Stimulated activated naive B cell treated with anti-CD40 and anti-IgM and Interleukin-4, amounts not matched to agents 10 μg/mL and 1 μg/mL and 100 μg/mL, for 72 hours (primary cell): ENCODE measurements at regions not wholly inside any gene's neighbourhood (a gene's known extent, or its start where the extent isn't known, plus 50 kb on each side); places are given as distances from the start of the nearest gene placed in this dataset.

ENCODE experiments used
- ATAC-seq, 2 donors: fragments of 150-1000 bp; cut with Tn5 transposase; replicated peaks; 2 replicates each; pipeline ENCODE4 v1.10.0; 2021; ENCODE audit warnings: moderate library complexity in 1 of 2
- DNase-seq: peaks from one replicate; pipeline ENCODE4 v3.0.0; 2021
- H3K27ac Mint-ChIP-seq: one replicate; pipeline ENCODE4 v1.8.0; 2022; ENCODE audit warnings: mild to moderate bottlenecking, mixed read lengths
- H3K27me3 Mint-ChIP-seq, 2 donors: one replicate each; pipeline ENCODE4 v1.8.0; 2022; ENCODE audit warnings: mixed read lengths in 2 of 2
- H3K36me3 Mint-ChIP-seq, 2 donors: one replicate each; pipeline ENCODE4 v1.8.0; 2022; ENCODE audit warnings: mixed read lengths in 2 of 2, mild to moderate bottlenecking in 1 of 2
- H3K4me1 Mint-ChIP-seq, 2 donors: one replicate each; pipeline ENCODE4 v1.8.0; 2022; ENCODE audit warnings: mixed read lengths in 2 of 2, mild to moderate bottlenecking in 1 of 2
- H3K4me3 Mint-ChIP-seq, 2 donors: one replicate each; pipeline ENCODE4 v1.8.0; 2022; ENCODE audit warnings: mild to moderate bottlenecking in 2 of 2, mixed read lengths in 2 of 2, moderate library complexity in 1 of 2
- H3K9me3 Mint-ChIP-seq, 2 donors: one replicate each; pipeline ENCODE4 v1.8.0; 2022; ENCODE audit warnings: mixed read lengths in 2 of 2, mild to moderate bottlenecking in 1 of 2

GRCh38 chr10:123284022-123284421 is 129.8 kb downstream of the BUB3 start:
- DNase-seq (no peak), ATAC-seq (no peak)
- H3K4me1 Mint-ChIP-seq = no peaks in the 10 kb centered on the region
- no peak overlapping the region for H3K4me3 Mint-ChIP-seq
- no peak overlapping the region for H3K27ac Mint-ChIP-seq
- peaks cover 0 to 5% of the 10 kb centered on the region in 2 donors for H3K27me3 Mint-ChIP-seq
- peaks cover 0 to 4% of the 10 kb centered on the region in 2 donors for H3K9me3 Mint-ChIP-seq
- H3K36me3 Mint-ChIP-seq = peaks cover 8 to 41% of the 10 kb centered on the region in 2 donors

GRCh38 chr10:123287594-123288247 is 133.5 kb downstream of the BUB3 start:
- DNase-seq (no peak), ATAC-seq (peak; percentile 49 to 85)
- no peak overlapping the region for H3K4me3 Mint-ChIP-seq

GRCh38 chr10:123289432-123289831 is 135.2 kb downstream of the BUB3 start:
- no peaks in the 10 kb centered on the region for H3K4me1 Mint-ChIP-seq
- H3K27me3 Mint-ChIP-seq = peaks cover 0 to 5% of the 10 kb centered on the region in 2 donors
- ATAC-seq (no peak), DNase-seq (no peak)
- no peak overlapping the region for H3K27ac Mint-ChIP-seq
- peaks cover 1 to 37% of the 10 kb centered on the region in 2 donors for H3K36me3 Mint-ChIP-seq
- peaks cover 1 to 9% of the 10 kb centered on the region in 2 donors for H3K9me3 Mint-ChIP-seq
- H3K4me3 Mint-ChIP-seq = no peak overlapping the region

More at GRCh38 chr10:123287594-123288247, 133.5 kb downstream of the BUB3 start:
- Mint-ChIP-seq H3K27ac (no peak overlapping the region), H3K9me3 (peaks cover 1 to 13% of the 10 kb centered on the region in 2 donors), H3K36me3 (peaks cover 3 to 48% of the 10 kb centered on the region in 2 donors), H3K4me1 (no peaks in the 10 kb centered on the region), H3K27me3 (peaks cover 0 to 5% of the 10 kb centered on the region in 2 donors)

- Mint-ChIP-seq H3K27ac (no peak overlapping the region), H3K4me1 (no peaks in the 10 kb centered on the region)
- ATAC-seq = no peak
Observed at GRCh38 chr10:123294109-123294508, 139.9 kb downstream of the BUB3 start.

DNA sequence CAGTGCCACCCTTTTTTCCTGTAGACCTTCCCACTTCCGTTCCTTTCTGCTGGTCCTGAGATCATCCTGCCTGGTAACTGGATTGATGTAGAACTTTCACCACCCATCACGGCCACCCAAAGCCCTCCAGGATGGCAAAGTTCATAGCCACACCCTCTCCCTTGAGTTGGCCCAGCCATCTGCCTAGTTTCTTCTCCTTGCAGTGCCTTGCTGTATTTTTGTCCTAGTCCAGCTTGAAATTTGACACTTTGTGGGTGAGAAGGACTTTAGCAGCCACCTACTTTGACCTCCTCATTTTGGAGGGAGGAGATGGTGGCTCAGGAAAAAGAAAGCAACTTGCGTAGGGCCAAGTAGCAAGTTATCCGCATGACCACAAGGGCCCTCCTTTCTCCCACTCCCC is 140.7 kb downstream of the BUB3 start:
- peaks cover 0 to 8% of the 10 kb centered on the region in 2 donors for H3K27me3 Mint-ChIP-seq
- peaks cover 4 to 10% of the 10 kb centered on the region in 2 donors for H3K36me3 Mint-ChIP-seq
- DNase-seq = no peak
- H3K9me3 Mint-ChIP-seq = peaks cover 1 to 8% of the 10 kb centered on the region in 2 donors
- peak overlapping the region; percentile 20 for H3K27ac Mint-ChIP-seq
- H3K4me1 Mint-ChIP-seq = no peaks in the 10 kb centered on the region
- no peak for ATAC-seq
- no peak overlapping the region for H3K4me3 Mint-ChIP-seq

More at GRCh38 chr10:123294109-123294508, 139.9 kb downstream of the BUB3 start:
- Mint-ChIP-seq H3K27me3 (peaks cover 0 to under 1% of the 10 kb centered on the region in 2 donors), H3K9me3 (peaks cover 1 to 9% of the 10 kb centered on the region in 2 donors), H3K36me3 (peaks cover 4 to 16% of the 10 kb centered on the region in 2 donors), H3K4me3 (no peak overlapping the region)
- DNase-seq = no peak

GRCh38 chr10:123295644-123296043 is 141.4 kb downstream of the BUB3 start:
- DNase-seq (no peak), ATAC-seq (no peak)
- H3K9me3 Mint-ChIP-seq = peaks cover under 1 to 1% of the 10 kb centered on the region in 2 donors
- no peaks in the 10 kb centered on the region for H3K4me1 Mint-ChIP-seq
- H3K27ac Mint-ChIP-seq = no peak overlapping the region
- H3K4me3 Mint-ChIP-seq = no peak overlapping the region
- peaks cover 4% of the 10 kb centered on the region in 2 donors for H3K36me3 Mint-ChIP-seq
- peaks cover 0 to 8% of the 10 kb centered on the region in 2 donors for H3K27me3 Mint-ChIP-seq

- Mint-ChIP-seq H3K4me1 (no peaks in the 10 kb centered on the region), H3K27ac (no peak overlapping the region), H3K36me3 (peaks cover 4% of the 10 kb centered on the region in 2 donors), H3K27me3 (peaks cover 0 to 8% of the 10 kb centered on the region in 2 donors), H3K9me3 (no peaks in the 10 kb centered on the region), H3K4me3 (no peak overlapping the region)
- no peak for ATAC-seq
- DNase-seq = no peak
Observed at GRCh38 chr10:123297175-123297574, 143.0 kb downstream of the BUB3 start.

GRCh38 chr10:123298583-123298982 is 144.4 kb downstream of the BUB3 start:
- no peak for ATAC-seq
- Mint-ChIP-seq H3K9me3 (no peaks in the 10 kb centered on the region), H3K4me1 (no peaks in the 10 kb centered on the region), H3K27me3 (peaks cover 0 to 8% of the 10 kb centered on the region in 2 donors), H3K36me3 (peaks cover 4% of the 10 kb centered on the region in 2 donors), H3K27ac (no peak overlapping the region), H3K4me3 (no peak overlapping the region)
- no peak for DNase-seq

- no peak for ATAC-seq
- no peak overlapping the region for H3K4me3 Mint-ChIP-seq
- H3K27ac Mint-ChIP-seq = no peak overlapping the region
- H3K9me3 Mint-ChIP-seq = no peaks in the 10 kb centered on the region
- DNase-seq = no peak
- peaks cover 3 to 4% of the 10 kb centered on the region in 2 donors for H3K36me3 Mint-ChIP-seq
- peaks cover 0 to 8% of the 10 kb centered on the region in 2 donors for H3K27me3 Mint-ChIP-seq
- H3K4me1 Mint-ChIP-seq = no peaks in the 10 kb centered on the region
Observed at GRCh38 chr10:123299598-123299997, 145.4 kb downstream of the BUB3 start.

DNA sequence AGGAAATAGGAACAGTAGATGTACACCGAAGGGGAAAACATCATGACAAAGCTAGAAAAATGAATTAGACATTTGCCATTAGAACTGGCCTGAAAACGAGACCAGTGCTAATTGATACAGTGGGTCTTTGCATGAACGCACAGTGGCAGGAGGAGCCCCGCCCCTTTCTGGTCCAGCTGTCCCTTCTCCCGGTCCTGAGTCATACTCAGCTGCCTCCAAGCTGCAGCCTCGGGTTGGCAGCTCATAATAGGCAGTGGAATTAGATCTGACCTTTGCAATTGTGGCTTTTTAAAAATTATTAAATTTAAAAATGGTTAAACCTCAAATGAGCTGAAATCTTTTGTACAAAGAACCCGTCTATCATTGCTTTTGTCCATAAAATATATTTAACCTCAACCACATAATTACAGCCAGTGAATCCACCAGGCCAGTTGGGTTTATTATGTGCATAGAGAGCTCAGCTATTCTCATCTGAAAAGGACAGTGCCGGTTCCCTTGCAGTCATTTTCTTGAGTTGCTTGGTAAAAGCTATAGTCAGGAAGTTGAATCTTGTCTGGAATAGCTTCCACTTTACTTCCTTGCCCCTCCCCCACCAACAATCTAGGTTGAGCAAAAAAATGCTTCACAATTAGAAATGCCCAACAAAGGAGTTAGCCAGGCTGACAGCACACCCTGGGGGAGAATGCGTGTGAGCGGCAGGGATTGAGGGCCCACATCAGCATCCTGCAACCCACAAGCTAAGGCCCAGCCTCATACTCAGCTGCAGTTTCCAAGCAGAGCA is 147.1 kb downstream of the BUB3 start:
- H3K36me3 Mint-ChIP-seq = peaks cover 0 to 4% of the 10 kb centered on the region in 2 donors
- H3K27me3 Mint-ChIP-seq = peaks cover 0 to 13% of the 10 kb centered on the region in 2 donors
- H3K4me1 Mint-ChIP-seq = no peaks in the 10 kb centered on the region
- H3K9me3 Mint-ChIP-seq = no peaks in the 10 kb centered on the region
- H3K27ac Mint-ChIP-seq = no peak overlapping the region
- no peak for DNase-seq
- no peak for ATAC-seq
- no peak overlapping the region for H3K4me3 Mint-ChIP-seq

DNA sequence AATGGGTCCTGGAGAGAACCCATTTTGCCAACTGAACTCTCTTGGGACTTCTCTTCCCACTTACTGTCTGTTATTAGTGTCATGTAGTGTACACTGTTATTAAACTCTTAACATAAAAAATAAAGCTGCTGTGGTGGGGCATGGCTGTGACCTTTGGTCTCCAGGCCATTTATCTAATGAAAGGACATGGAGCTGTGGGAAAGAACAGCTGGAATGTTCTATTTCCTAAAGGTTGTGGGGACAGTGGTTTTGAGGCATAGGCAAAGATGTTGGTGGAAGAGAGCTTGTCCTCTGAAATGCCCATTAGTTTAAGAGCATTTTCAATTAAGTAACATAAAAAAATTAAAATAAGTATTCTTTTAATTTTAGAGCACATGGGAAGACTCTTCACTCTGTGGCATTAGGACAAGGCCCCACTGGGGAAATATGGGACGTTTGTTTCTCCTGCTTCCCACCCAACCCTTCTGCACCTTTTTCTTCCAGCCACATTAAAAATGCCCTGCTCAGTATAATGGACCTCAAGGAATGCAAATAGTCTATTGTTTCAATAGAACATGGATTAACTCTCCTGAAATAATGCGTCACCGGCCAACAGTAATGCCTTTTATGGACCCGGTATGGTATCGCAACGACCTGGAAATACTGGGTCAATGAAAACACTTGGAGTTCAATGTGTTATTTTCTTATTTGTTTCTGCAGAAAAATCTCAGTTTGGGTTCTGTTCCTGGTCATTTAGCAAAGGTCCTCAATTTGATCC is 149.6 kb downstream of the BUB3 start:
- Mint-ChIP-seq H3K27me3 (peaks cover 0 to 17% of the 10 kb centered on the region in 2 donors), H3K4me1 (no peaks in the 10 kb centered on the region), H3K27ac (no peak overlapping the region), H3K36me3 (no peaks in the 10 kb centered on the region), H3K9me3 (no peaks in the 10 kb centered on the region), H3K4me3 (no peak overlapping the region)
- no peak for ATAC-seq
- DNase-seq = no peak

GRCh38 chr10:123305671-123306070 is 151.5 kb downstream of the BUB3 start:
- DNase-seq = no peak
- Mint-ChIP-seq H3K36me3 (no peaks in the 10 kb centered on the region), H3K27ac (no peak overlapping the region), H3K4me1 (no peaks in the 10 kb centered on the region), H3K27me3 (peaks cover 0 to 9% of the 10 kb centered on the region in 2 donors), H3K9me3 (no peaks in the 10 kb centered on the region), H3K4me3 (no peak overlapping the region)
- ATAC-seq = no peak

DNA sequence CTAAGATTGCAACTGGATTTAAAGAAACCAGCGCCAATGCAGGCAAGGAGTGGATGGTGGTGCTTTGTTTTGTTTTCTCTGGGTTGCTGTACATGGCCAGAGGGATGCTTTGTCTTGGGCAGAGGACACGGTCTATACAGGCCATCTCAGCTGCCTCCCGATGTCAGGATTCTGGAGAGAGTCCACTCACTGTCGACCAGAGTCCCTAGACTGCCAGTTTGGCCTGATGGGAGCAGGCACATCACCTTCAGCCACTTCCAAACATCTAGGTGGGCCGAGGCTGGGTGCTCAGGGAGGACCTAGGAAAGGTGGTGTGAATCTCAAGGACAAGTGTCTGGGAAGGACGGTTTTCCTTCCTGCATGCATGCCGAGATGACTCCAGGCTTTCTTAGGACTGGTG is 152.1 kb downstream of the BUB3 start:
- Mint-ChIP-seq H3K27ac (no peak overlapping the region), H3K4me3 (no peak overlapping the region), H3K9me3 (no peaks in the 10 kb centered on the region), H3K4me1 (no peaks in the 10 kb centered on the region), H3K27me3 (peaks cover 0 to 9% of the 10 kb centered on the region in 2 donors), H3K36me3 (no peaks in the 10 kb centered on the region)
- ATAC-seq (no peak), DNase-seq (no peak)

GRCh38 chr10:123309731-123310130 is 155.5 kb downstream of the BUB3 start:
- Mint-ChIP-seq H3K4me3 (no peak overlapping the region), H3K27ac (no peak overlapping the region), H3K27me3 (peaks cover 0 to 9% of the 10 kb centered on the region in 2 donors), H3K9me3 (no peaks in the 10 kb centered on the region), H3K36me3 (no peaks in the 10 kb centered on the region), H3K4me1 (no peaks in the 10 kb centered on the region)
- no peak for ATAC-seq
- no peak for DNase-seq
